A673 (cell line): ENCODE measurements at regions not wholly inside any gene's neighbourhood (a gene's known extent, or its start where the extent isn't known, plus 50 kb on each side); places are given as distances from the start of the nearest gene placed in this dataset.

ENCODE experiments used
- BruUV-seq: library from RNA; stranded (reverse); fragments of 400-500 nt; replicated peaks from 2 replicates; lab custom pipeline; 2021; lab: Mats Ljungman, UMichigan
- CTCF ChIA-PET: fragments of 300-600 bp; sonication (Branson Sonifier 250); formaldehyde crosslinking; loops from one replicate; lab custom pipeline; 2022; ENCODE audit warnings: antibody characterized with exemption; lab: Charles Lee
- POLR2A ChIA-PET: fragments of 300-600 bp; sonication (Branson Sonifier 250); formaldehyde crosslinking; loops from one replicate; lab custom pipeline; 2022; ENCODE audit warnings: antibody characterized with exemption; ENCODE audit not compliant: low non-redundant PET; lab: Charles Lee
- DNase-seq: peaks from one replicate; pipeline ENCODE4 v3.0.0-alpha.2; 2015; ENCODE audit warnings: low spot score
- H3K27ac ChIP-seq: fragments of 200-600 bp; sonication (generic); 2 replicates; pipeline ENCODE4 v1.5.1; 2016; ENCODE audit warnings: mixed run types, low read depth, mild to moderate bottlenecking, mixed read lengths, antibody characterized with exemption, low read length; ENCODE audit not compliant: poor library complexity, severe bottlenecking
- H3K27me3 ChIP-seq: fragments of 200-600 bp; sonication (generic); replicated peaks from 2 replicates; pipeline ENCODE4 v1.6.1; 2017; ENCODE audit warnings: mixed run types, low read depth, mild to moderate bottlenecking, mixed read lengths, antibody characterized with exemption, low read length; ENCODE audit not compliant: insufficient read depth, poor library complexity
- H3K36me3 ChIP-seq: fragments of 200-600 bp; sonication (generic); 2 replicates; pipeline ENCODE4 v1.6.1; 2016; ENCODE audit warnings: mixed run types, mild to moderate bottlenecking, mixed read lengths, antibody characterized with exemption, low read length; ENCODE audit not compliant: insufficient read depth, poor library complexity, severe bottlenecking
- H3K4me1 ChIP-seq: fragments of 200-600 bp; sonication (generic); 2 replicates; pipeline ENCODE4 v1.6.1; 2017; ENCODE audit warnings: mixed run types, mild to moderate bottlenecking, mixed read lengths, antibody characterized with exemption, low read length; ENCODE audit not compliant: insufficient read depth, poor library complexity, severe bottlenecking
- H3K4me3 ChIP-seq: fragments of 200-600 bp; sonication (generic); 2 replicates; pipeline ENCODE4 v1.5.1; 2016; ENCODE audit warnings: low read depth, mixed run types, mild to moderate bottlenecking, mixed read lengths, low read length; ENCODE audit not compliant: poor library complexity, severe bottlenecking
- H3K9me3 ChIP-seq: fragments of 200-600 bp; sonication (generic); 2 replicates; pipeline ENCODE4 v1.6.1; 2016; ENCODE audit warnings: mixed run types, low read depth, mild to moderate bottlenecking, mixed read lengths, antibody characterized with exemption, low read length; ENCODE audit not compliant: poor library complexity, severe bottlenecking
- EZH2 ChIP-seq: fragments of 200-600 bp; sonication (generic); IDR thresholded peaks from 2 replicates; pipeline ENCODE4 v1.6.1; 2017; ENCODE audit warnings: borderline replicate concordance, low read depth, mild to moderate bottlenecking, mixed read lengths, antibody characterized with exemption, low read length; ENCODE audit not compliant: poor library complexity, severe bottlenecking
- intact Hi-C: fragments of 100-400 bp; cut with micrococcal nuclease; formaldehyde crosslinking; loops from one replicate; pipeline ENCODE4 v1.10.0; 2022; ENCODE audit not compliant: unreplicated experiment
- TF ChIP-seq, protein P1 (sequence below): fragments of 300-800, 200-600 bp; sonication (generic); conservative IDR thresholded peaks from 2 replicates; pipeline ENCODE4 v1.5.1; 2017; ENCODE audit warnings: low read depth, mild to moderate bottlenecking, antibody characterized with exemption, low read length, moderate library complexity, mixed read lengths

DNA sequence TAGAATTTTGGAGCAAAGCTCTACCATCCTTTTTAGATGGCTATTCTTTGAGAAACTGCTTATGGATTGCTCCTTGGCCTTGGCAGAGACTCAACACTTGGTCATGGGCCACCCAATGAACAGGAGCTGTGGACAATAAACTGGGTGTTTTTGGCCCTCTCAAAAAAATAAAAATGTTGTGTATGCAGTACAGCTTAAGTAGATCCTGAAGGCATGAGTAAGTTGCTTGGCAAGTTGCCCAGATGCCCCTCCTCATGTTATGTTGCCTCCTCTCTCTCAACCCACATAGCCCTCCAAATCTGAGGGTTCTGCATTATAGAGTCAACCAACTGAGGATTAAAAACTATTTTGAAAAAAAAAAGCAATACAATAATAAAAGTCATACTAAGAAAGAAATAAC lies 124.9 kb downstream of the ATP23 start:
- H3K9me3 ChIP-seq, result no peaks in the 10 kb centered on the region
- BruUV-seq, result no TSS peak
- H3K27me3 ChIP-seq, result no peaks in the 10 kb centered on the region
- H3K36me3 ChIP-seq, result no peaks in the 10 kb centered on the region
- no peaks in the 10 kb centered on the region for H3K4me1 ChIP-seq
- TF ChIP-seq EZH2, result no peak
- TF ChIP-seq, protein P1, sequence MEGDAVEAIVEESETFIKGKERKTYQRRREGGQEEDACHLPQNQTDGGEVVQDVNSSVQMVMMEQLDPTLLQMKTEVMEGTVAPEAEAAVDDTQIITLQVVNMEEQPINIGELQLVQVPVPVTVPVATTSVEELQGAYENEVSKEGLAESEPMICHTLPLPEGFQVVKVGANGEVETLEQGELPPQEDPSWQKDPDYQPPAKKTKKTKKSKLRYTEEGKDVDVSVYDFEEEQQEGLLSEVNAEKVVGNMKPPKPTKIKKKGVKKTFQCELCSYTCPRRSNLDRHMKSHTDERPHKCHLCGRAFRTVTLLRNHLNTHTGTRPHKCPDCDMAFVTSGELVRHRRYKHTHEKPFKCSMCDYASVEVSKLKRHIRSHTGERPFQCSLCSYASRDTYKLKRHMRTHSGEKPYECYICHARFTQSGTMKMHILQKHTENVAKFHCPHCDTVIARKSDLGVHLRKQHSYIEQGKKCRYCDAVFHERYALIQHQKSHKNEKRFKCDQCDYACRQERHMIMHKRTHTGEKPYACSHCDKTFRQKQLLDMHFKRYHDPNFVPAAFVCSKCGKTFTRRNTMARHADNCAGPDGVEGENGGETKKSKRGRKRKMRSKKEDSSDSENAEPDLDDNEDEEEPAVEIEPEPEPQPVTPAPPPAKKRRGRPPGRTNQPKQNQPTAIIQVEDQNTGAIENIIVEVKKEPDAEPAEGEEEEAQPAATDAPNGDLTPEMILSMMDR, result no peak
- POLR2A ChIA-PET, result no interaction called here
- H3K4me3 ChIP-seq, result no peak overlapping the region
- intact Hi-C loops, result no loop called here
- H3K27ac ChIP-seq, result no peak overlapping the region
- no peak for DNase-seq
- CTCF ChIA-PET, result interaction anchor here (0.6 kb wide), 1 partner anchor 67 kb away, joined by 3 read pairs; no protein-coding TSS in a partner anchor

DNA sequence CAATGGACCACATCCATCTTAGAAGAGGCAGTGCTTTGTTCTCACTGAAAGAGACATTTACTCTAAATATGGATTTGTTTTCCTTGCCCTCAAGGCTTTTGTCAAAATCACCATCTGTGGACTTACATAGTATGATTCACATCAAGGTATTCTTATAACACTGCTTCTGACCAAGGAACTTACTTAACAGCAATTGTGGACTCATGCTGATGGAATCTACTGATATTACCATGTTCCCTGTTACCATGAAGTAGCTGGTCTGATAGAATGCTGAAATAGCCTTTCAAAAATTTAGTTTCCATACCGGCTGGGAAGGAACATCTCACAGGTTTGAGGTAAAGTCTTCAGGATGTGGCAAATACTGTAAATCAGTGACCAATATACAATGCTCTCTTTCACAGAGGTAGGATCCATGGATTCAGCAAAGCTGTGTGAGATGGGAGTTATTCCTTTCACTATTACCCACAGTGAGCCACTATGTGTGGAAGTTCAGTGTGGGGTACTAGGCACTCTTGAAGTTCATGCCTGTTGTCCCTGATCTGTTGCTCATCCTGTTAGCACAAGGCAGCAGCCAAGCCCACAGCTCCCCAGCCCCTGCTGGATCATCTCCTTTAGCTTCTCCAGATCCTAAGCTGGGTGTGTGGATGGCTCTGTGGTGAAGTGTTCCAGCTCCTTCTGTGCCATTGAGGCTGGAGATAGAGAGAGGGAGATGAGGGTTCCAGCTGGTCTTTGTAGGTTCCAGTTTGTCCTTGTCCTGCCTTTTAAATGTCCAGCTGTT lies 126.4 kb downstream of the ATP23 start:
- DNase-seq, result no peak
- intact Hi-C loops, result no loop called here

DNA sequence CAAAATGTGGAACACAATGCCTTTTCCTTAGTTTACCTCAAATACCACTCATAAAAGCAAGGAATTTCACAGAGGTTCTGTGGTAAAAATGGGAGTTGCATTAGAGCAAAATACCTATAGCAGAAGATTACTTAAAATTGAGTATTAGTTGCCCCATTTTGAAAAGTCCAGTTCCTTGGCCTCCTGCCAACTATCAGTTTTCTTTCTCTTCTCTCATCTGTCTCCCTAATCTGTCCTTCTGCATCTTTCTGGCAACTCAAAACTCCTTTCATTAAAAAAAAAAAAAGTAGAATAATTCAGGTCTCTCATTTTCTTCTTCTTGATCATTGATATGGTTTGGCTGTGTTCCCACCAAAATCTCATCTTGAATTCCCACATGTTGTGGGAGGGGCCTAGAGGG lies 127.3 kb downstream of the ATP23 start:
- H3K4me1 ChIP-seq, result no peaks in the 10 kb centered on the region
- H3K27ac ChIP-seq, result no peak overlapping the region
- H3K4me3 ChIP-seq, result no peak overlapping the region
- CTCF ChIA-PET, result no interaction called here
- no peaks in the 10 kb centered on the region for H3K9me3 ChIP-seq
- intact Hi-C loops, result no loop called here
- POLR2A ChIA-PET, result no interaction called here
- DNase-seq, result no peak
- H3K36me3 ChIP-seq, result no peaks in the 10 kb centered on the region
- TF ChIP-seq, protein P1, result no peak
- TF ChIP-seq EZH2, result no peak
- no peaks in the 10 kb centered on the region for H3K27me3 ChIP-seq
- no TSS peak for BruUV-seq

More for the DNA sequence above, 126.4 kb downstream of the ATP23 start:
- Histone ChIP-seq H3K4me1 (no peaks in the 10 kb centered on the region), H3K36me3 (no peaks in the 10 kb centered on the region), H3K27me3 (no peaks in the 10 kb centered on the region), H3K4me3 (no peak overlapping the region), H3K9me3 (no peaks in the 10 kb centered on the region), H3K27ac (no peak overlapping the region)
- no TSS peak for BruUV-seq
- TF ChIP-seq, protein P1, result no peak
- ChIA-PET CTCF (no interaction called here), POLR2A (no interaction called here)
